ENCODE measurements at regions not wholly inside any gene's neighbourhood (a gene's known extent, or its start where the extent isn't known, plus 50 kb on each side); places are given as distances from the start of the nearest gene placed in this dataset.
A peak's percentile ranks its signal among the peaks of the same experiment; 100 is the strongest.

- DNase-seq = no peak
Measured at GRCh38 chr20:24819331-24819965, 129.6 kb upstream of the CST7 start.

- DNase-seq = no peak
Measured at GRCh38 chr20:24820345-24820744, 128.7 kb upstream of the CST7 start.

GRCh38 chr20:24821391-24821790, 127.7 kb upstream of the CST7 start:
- DNase-seq = no peak

GRCh38 chr20:24823176-24823784, 125.8 kb upstream of the CST7 start:
- no peak for DNase-seq

GRCh38 chr20:24823989-24824693, 124.9 kb upstream of the CST7 start:
- DNase-seq = peak; percentile 14

GRCh38 chr20:24825591-24825990, 123.5 kb upstream of the CST7 start:
- DNase-seq = peak; percentile 0

- DNase-seq = no peak
Measured at GRCh38 chr20:24827603-24828295, 121.3 kb upstream of the CST7 start.

- DNase-seq = no peak
Measured at GRCh38 chr20:24828992-24829648, 119.9 kb upstream of the CST7 start.

- no peak for DNase-seq
Measured at GRCh38 chr20:24829649-24830370, 119.3 kb upstream of the CST7 start.

- no peak for DNase-seq
Measured at GRCh38 chr20:24830649-24831048, 118.4 kb upstream of the CST7 start.

GRCh38 chr20:24831232-24831631, 117.8 kb upstream of the CST7 start:
- no peak for DNase-seq

GRCh38 chr20:24832518-24832917, 116.6 kb upstream of the CST7 start:
- DNase-seq = no peak

GRCh38 chr20:24833592-24833991, 115.5 kb upstream of the CST7 start:
- no peak for DNase-seq

GRCh38 chr20:24834310-24834709, 114.8 kb upstream of the CST7 start:
- DNase-seq = no peak

GRCh38 chr20:24835195-24835594, 113.9 kb upstream of the CST7 start:
- DNase-seq = no peak

- DNase-seq = no peak
Measured at GRCh38 chr20:24836041-24836533, 113.0 kb upstream of the CST7 start.

GRCh38 chr20:24836661-24837299, 112.3 kb upstream of the CST7 start:
- DNase-seq = no peak

- no peak for DNase-seq
Measured at GRCh38 chr20:24837781-24838450, 111.2 kb upstream of the CST7 start.

- DNase-seq = no peak
Measured at GRCh38 chr20:24838546-24839535, 110.2 kb upstream of the CST7 start.
